ENCODE measurements at regions not wholly inside any gene's neighbourhood (a gene's known extent, or its start where the extent isn't known, plus 50 kb on each side); places are given as distances from the start of the nearest gene placed in this dataset.
"Not testable (repeated sequence)": the region's sequence is repeated elsewhere in the genome, so short reads cannot be mapped to it uniquely, and the experiment has no call there.

- Histone ChIP-seq H3K36me3 (ENCODE audit: insufficient read depth) (no peaks in the 10 kb centered on the region), H3K4me3 (no peak overlapping the region), H3K27me3 (ENCODE audit: insufficient read depth) (no peaks in the 10 kb centered on the region), H4K20me1 (replicated peaks; ENCODE audit: insufficient read depth) (no peaks in the 10 kb centered on the region), H3K79me2 (replicated peaks; ENCODE audit: insufficient read depth) (no peaks in the 10 kb centered on the region), H3F3A (replicated peaks; ENCODE audit: low read depth) (no peaks in the 10 kb centered on the region), H3K4me1 (ENCODE audit: insufficient read depth) (peaks cover 6% of the 10 kb centered on the region; the same call in 1 of the 2 replicates), H3K27ac (ENCODE audit: low read depth) (no peak overlapping the region), H3K4me2 (no peak overlapping the region), H3K9me2 (ENCODE audit: insufficient read depth) (0 out of 2 replicates have a peak, but pooled peaks cover 9% of the 10 kb centered on the region), H2AFZ (peak overlapping the region; percentile 0)
- Mint-ChIP-seq H3K4me3 (no peak overlapping the region), H3K9me3 (peaks cover 4% of the 10 kb centered on the region; the same call in 1 of the 3 replicates), H3K4me1 (peaks cover 15% of the 10 kb centered on the region), H3K36me3 (ENCODE audit: low read depth) (peaks cover 7% of the 10 kb centered on the region), H3K27ac (no peak overlapping the region), H3K27me3 (ENCODE audit: insufficient read depth, low read depth, poor library complexity) (peaks cover 11% of the 10 kb centered on the region)
- ATAC-seq, result peak; percentile 93
- peak; percentile 97 for DNase-seq (ENCODE audit: low spot score)
- TF ChIP-seq, protein P1, sequence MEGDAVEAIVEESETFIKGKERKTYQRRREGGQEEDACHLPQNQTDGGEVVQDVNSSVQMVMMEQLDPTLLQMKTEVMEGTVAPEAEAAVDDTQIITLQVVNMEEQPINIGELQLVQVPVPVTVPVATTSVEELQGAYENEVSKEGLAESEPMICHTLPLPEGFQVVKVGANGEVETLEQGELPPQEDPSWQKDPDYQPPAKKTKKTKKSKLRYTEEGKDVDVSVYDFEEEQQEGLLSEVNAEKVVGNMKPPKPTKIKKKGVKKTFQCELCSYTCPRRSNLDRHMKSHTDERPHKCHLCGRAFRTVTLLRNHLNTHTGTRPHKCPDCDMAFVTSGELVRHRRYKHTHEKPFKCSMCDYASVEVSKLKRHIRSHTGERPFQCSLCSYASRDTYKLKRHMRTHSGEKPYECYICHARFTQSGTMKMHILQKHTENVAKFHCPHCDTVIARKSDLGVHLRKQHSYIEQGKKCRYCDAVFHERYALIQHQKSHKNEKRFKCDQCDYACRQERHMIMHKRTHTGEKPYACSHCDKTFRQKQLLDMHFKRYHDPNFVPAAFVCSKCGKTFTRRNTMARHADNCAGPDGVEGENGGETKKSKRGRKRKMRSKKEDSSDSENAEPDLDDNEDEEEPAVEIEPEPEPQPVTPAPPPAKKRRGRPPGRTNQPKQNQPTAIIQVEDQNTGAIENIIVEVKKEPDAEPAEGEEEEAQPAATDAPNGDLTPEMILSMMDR (conservative IDR thresholded peaks at IDR 0.05; ENCODE audit: low read depth in 2 of 2), result peak; percentile 82 to 97
- no peak for TF ChIP-seq STAT1 (IDR thresholded peaks at IDR 0.05; ENCODE audit: unreplicated experiment)
Observed at GRCh38 chr4:42282081-42282901, 115.0 kb upstream of the SHISA3 start.

- H3K36me3 Mint-ChIP-seq (ENCODE audit: low read depth), result peaks cover 9% of the 10 kb centered on the region
Observed at GRCh38 chr4:42284030-42284429, 113.3 kb upstream of the SHISA3 start.

DNA sequence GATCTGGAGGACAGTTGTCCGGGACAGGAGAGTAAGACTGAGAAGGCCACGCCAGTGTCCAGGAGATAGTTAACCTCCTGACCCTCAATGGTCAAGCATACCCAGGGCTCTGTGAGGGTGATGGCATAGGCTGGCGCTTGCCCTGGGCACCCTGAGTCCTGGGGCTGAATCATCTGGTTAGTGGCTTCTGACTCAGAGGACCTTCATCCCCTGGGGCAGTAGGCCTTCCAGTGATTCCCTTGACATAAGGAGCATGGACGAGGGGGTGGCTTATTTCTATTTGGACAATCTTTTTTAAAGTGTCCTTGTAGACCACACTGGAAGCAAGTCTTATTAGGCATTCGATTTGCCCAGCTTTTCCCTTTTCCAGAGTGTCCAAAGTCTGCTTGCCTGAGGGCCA lies 108.4 kb upstream of the SHISA3 start:
- not testable (repeated sequence) for H3K27ac Mint-ChIP-seq; ATAC-seq; H3K36me3 ChIP-seq (ENCODE audit: insufficient read depth); DNase-seq (ENCODE audit: low spot score); H2AFZ ChIP-seq; H3K4me2 ChIP-seq; H4K20me1 ChIP-seq (replicated peaks; ENCODE audit: insufficient read depth); H3F3A ChIP-seq (replicated peaks; ENCODE audit: low read depth); H3K27ac ChIP-seq (ENCODE audit: low read depth); H3K4me3 Mint-ChIP-seq; H3K79me2 ChIP-seq (replicated peaks; ENCODE audit: insufficient read depth); H3K27me3 ChIP-seq (ENCODE audit: insufficient read depth); H3K4me3 ChIP-seq; H3K9me3 Mint-ChIP-seq
- H3K9me2 ChIP-seq (ENCODE audit: insufficient read depth), result peaks cover 10% of the 10 kb centered on the region; the same call in 1 of the 2 replicates
- Mint-ChIP-seq H3K27me3 (ENCODE audit: insufficient read depth, low read depth, poor library complexity) (peaks cover 16% of the 10 kb centered on the region), H3K4me1 (peaks cover 22% of the 10 kb centered on the region), H3K36me3 (ENCODE audit: low read depth) (peaks cover 24% of the 10 kb centered on the region)
- H3K4me1 ChIP-seq (ENCODE audit: insufficient read depth), result peaks cover 19% of the 10 kb centered on the region

More at GRCh38 chr4:42284030-42284429, 113.3 kb upstream of the SHISA3 start:
- Mint-ChIP-seq H3K27me3 (ENCODE audit: insufficient read depth, low read depth, poor library complexity) (peaks cover 11% of the 10 kb centered on the region), H3K4me3 (no peak overlapping the region), H3K27ac (no peak overlapping the region), H3K9me3 (peaks cover 4% of the 10 kb centered on the region; the same call in 1 of the 3 replicates), H3K4me1 (peaks cover 15% of the 10 kb centered on the region)
- Histone ChIP-seq H3K4me2 (no peak overlapping the region), H3K79me2 (replicated peaks; ENCODE audit: insufficient read depth) (no peaks in the 10 kb centered on the region), H3K9me2 (ENCODE audit: insufficient read depth) (0 out of 2 replicates have a peak, but pooled peaks cover 9% of the 10 kb centered on the region), H2AFZ (no peak overlapping the region), H3K36me3 (ENCODE audit: insufficient read depth) (no peaks in the 10 kb centered on the region), H4K20me1 (replicated peaks; ENCODE audit: insufficient read depth) (no peaks in the 10 kb centered on the region), H3K27ac (ENCODE audit: low read depth) (no peak overlapping the region), H3K4me1 (ENCODE audit: insufficient read depth) (peaks cover 6% of the 10 kb centered on the region; the same call in 1 of the 2 replicates), H3K4me3 (no peak overlapping the region), H3F3A (replicated peaks; ENCODE audit: low read depth) (no peaks in the 10 kb centered on the region), H3K27me3 (ENCODE audit: insufficient read depth) (no peaks in the 10 kb centered on the region)
- TF ChIP-seq STAT1 (IDR thresholded peaks at IDR 0.05; ENCODE audit: unreplicated experiment) (no peak), ZNF114 (CRISPR knock-in tag; IDR thresholded peaks at IDR 0.05) (no peak)
- DNase-seq (ENCODE audit: low spot score), result no peak
- ATAC-seq, result no peak

- not testable (repeated sequence) for DNase-seq (ENCODE audit: low spot score)
Observed at GRCh38 chr4:42292192-42292591, 105.1 kb upstream of the SHISA3 start.

More at GRCh38 chr4:42292192-42292591, 105.1 kb upstream of the SHISA3 start:
- H3K36me3 ChIP-seq (ENCODE audit: insufficient read depth); H3K9me3 Mint-ChIP-seq; H3F3A ChIP-seq (replicated peaks; ENCODE audit: low read depth); H3K79me2 ChIP-seq (replicated peaks; ENCODE audit: insufficient read depth); H3K9me2 ChIP-seq (ENCODE audit: insufficient read depth); ATAC-seq; H3K4me3 ChIP-seq; H3K4me3 Mint-ChIP-seq; H4K20me1 ChIP-seq (replicated peaks; ENCODE audit: insufficient read depth); H3K27ac ChIP-seq (ENCODE audit: low read depth); H3K27ac Mint-ChIP-seq; H3K4me2 ChIP-seq; H3K27me3 ChIP-seq (ENCODE audit: insufficient read depth); H2AFZ ChIP-seq: not testable (repeated sequence)
- Mint-ChIP-seq H3K27me3 (ENCODE audit: insufficient read depth, low read depth, poor library complexity) (peaks cover 17% of the 10 kb centered on the region), H3K4me1 (peaks cover 37% of the 10 kb centered on the region), H3K36me3 (ENCODE audit: low read depth) (peaks cover 19% of the 10 kb centered on the region; the same call in 2 of the 3 replicates)
- H3K4me1 ChIP-seq (ENCODE audit: insufficient read depth), result peaks cover 27% of the 10 kb centered on the region

Data from GM23338 (cell line).